DND-41 (cell line): ENCODE measurements at regions not wholly inside any gene's neighbourhood (a gene's known extent, or its start where the extent isn't known, plus 50 kb on each side); places are given as distances from the start of the nearest gene placed in this dataset.

ENCODE experiments used
- ATAC-seq: fragments of 200-7000 bp; cut with Tn5 transposase; 3 replicates; pipeline ENCODE4 v1.9.1; 2021; ENCODE audit warnings: low read depth; ENCODE audit not compliant: insufficient read depth
- DNase-seq: peaks from one replicate; pipeline ENCODE4 v3.0.0-alpha.2; 2020
- H2AFZ ChIP-seq: 2 replicates; pipeline ENCODE4 v1.6.0; 2012; ENCODE audit warnings: low read depth, low read length
- H3K27ac ChIP-seq: 2 replicates; pipeline ENCODE4 v1.5.1; 2012; ENCODE audit warnings: low read length, inconsistent platforms
- H3K27me3 ChIP-seq: fragments of 200-600 bp; sonication (generic); 2 replicates; pipeline ENCODE4 v1.6.0; 2012; ENCODE audit warnings: low read length, mild to moderate bottlenecking, inconsistent platforms; ENCODE audit not compliant: insufficient read depth, poor library complexity
- H3K36me3 ChIP-seq: 2 replicates; pipeline ENCODE4 v1.5.1; 2012; ENCODE audit warnings: low read length, inconsistent platforms; ENCODE audit not compliant: insufficient read depth
- H3K4me1 ChIP-seq: 2 replicates; pipeline ENCODE4 v1.5.1; 2012; ENCODE audit warnings: mild to moderate bottlenecking, low read length; ENCODE audit not compliant: insufficient read depth
- H3K4me2 ChIP-seq: 2 replicates; pipeline ENCODE4 v1.6.0; 2012; ENCODE audit warnings: mild to moderate bottlenecking, moderate library complexity, low read length, inconsistent platforms; ENCODE audit not compliant: insufficient read depth
- H3K4me3 ChIP-seq, 2 experiments: fragments of 200-600 bp in 1 of 2; shearing (Covaris generic) in 1 of 2; 2 replicates each; pipeline ENCODE4 v1.5.1; 2012 to 2016; ENCODE audit warnings: inconsistent platforms in 2 of 2, low read length in 2 of 2, mild to moderate bottlenecking in 2 of 2, low read depth in 1 of 2, moderate library complexity in 1 of 2
- H3K79me2 ChIP-seq: 2 replicates; pipeline ENCODE4 v1.6.0; 2012; ENCODE audit warnings: low read length, inconsistent platforms; ENCODE audit not compliant: insufficient read depth
- H3K9ac ChIP-seq: 2 replicates; pipeline ENCODE4 v1.6.0; 2012; ENCODE audit warnings: low read depth, mild to moderate bottlenecking, inconsistent platforms, low read length, moderate library complexity
- H3K9me3 ChIP-seq: 2 replicates; pipeline ENCODE4 v1.5.1; 2012; ENCODE audit warnings: low read length, moderate library complexity, mild to moderate bottlenecking, inconsistent platforms; ENCODE audit not compliant: insufficient read depth, severe bottlenecking
- H4K20me1 ChIP-seq: 2 replicates; pipeline ENCODE4 v1.6.0; 2012; ENCODE audit warnings: low read length; ENCODE audit not compliant: insufficient read depth
- EZH2 ChIP-seq: IDR thresholded peaks from 3 replicates; pipeline ENCODE4 v1.6.1; 2012; ENCODE audit warnings: borderline replicate concordance, low read depth, mild to moderate bottlenecking, moderate library complexity, low read length, inconsistent platforms; ENCODE audit not compliant: severe bottlenecking
- TF ChIP-seq, protein P1 (sequence below): IDR thresholded peaks from 2 replicates; pipeline ENCODE4 v1.5.1; 2012; ENCODE audit warnings: borderline replicate concordance, low read length, moderate library complexity, mild to moderate bottlenecking; ENCODE audit not compliant: poor library complexity, severe bottlenecking; ENCODE audit errors: extremely low read depth

- no peak overlapping the region for H2AFZ ChIP-seq
- H4K20me1 ChIP-seq, result no peaks in the 10 kb centered on the region
- ATAC-seq (no peak), DNase-seq (no peak)
- no peaks in the 10 kb centered on the region for H3K4me1 ChIP-seq
- H3K9me3 ChIP-seq, result no peaks in the 10 kb centered on the region
- no peaks in the 10 kb centered on the region for H3K79me2 ChIP-seq
- TF ChIP-seq EZH2, result no peak
- TF ChIP-seq, protein P1, sequence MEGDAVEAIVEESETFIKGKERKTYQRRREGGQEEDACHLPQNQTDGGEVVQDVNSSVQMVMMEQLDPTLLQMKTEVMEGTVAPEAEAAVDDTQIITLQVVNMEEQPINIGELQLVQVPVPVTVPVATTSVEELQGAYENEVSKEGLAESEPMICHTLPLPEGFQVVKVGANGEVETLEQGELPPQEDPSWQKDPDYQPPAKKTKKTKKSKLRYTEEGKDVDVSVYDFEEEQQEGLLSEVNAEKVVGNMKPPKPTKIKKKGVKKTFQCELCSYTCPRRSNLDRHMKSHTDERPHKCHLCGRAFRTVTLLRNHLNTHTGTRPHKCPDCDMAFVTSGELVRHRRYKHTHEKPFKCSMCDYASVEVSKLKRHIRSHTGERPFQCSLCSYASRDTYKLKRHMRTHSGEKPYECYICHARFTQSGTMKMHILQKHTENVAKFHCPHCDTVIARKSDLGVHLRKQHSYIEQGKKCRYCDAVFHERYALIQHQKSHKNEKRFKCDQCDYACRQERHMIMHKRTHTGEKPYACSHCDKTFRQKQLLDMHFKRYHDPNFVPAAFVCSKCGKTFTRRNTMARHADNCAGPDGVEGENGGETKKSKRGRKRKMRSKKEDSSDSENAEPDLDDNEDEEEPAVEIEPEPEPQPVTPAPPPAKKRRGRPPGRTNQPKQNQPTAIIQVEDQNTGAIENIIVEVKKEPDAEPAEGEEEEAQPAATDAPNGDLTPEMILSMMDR, result no peak
- no peak overlapping the region for H3K4me3 ChIP-seq
- no peak overlapping the region for H3K4me2 ChIP-seq
- no peaks in the 10 kb centered on the region for H3K36me3 ChIP-seq
- H3K9ac ChIP-seq, result no peak overlapping the region
- H3K27ac ChIP-seq, result no peak overlapping the region
- no peaks in the 10 kb centered on the region for H3K27me3 ChIP-seq
Measured at GRCh38 chr9:107982745-107983144, 493.2 kb upstream of the KLF4 start.

DNA sequence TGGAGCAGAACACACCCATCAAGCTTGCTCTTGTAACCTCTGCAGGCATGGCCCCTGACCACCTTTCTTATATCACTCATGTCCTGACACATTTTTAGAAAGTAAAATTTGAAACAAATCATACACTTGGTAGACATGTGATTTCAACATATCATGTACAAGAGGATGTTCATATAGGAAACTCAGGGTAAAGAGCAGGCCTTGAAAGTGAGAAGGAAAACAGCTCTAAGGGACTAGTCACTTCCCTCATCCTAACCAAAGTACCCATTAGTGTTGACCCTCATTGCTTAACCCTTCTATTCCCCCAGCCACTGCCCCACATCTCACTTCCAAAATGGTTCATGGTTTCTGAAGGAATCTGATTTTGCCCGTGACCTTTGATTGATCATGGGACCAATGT lies 492.4 kb upstream of the KLF4 start:
- Histone ChIP-seq H3K9ac (no peak overlapping the region), H3K4me2 (no peak overlapping the region), H3K27ac (no peak overlapping the region), H3K4me1 (no peaks in the 10 kb centered on the region), H3K79me2 (no peaks in the 10 kb centered on the region), H3K27me3 (no peaks in the 10 kb centered on the region), H2AFZ (no peak overlapping the region), H3K36me3 (no peaks in the 10 kb centered on the region), H4K20me1 (no peaks in the 10 kb centered on the region), H3K9me3 (no peaks in the 10 kb centered on the region), H3K4me3 (no peak overlapping the region)
- no peak for TF ChIP-seq EZH2
- TF ChIP-seq, protein P1, result no peak
- no peak for DNase-seq
- ATAC-seq, result no peak

DNA sequence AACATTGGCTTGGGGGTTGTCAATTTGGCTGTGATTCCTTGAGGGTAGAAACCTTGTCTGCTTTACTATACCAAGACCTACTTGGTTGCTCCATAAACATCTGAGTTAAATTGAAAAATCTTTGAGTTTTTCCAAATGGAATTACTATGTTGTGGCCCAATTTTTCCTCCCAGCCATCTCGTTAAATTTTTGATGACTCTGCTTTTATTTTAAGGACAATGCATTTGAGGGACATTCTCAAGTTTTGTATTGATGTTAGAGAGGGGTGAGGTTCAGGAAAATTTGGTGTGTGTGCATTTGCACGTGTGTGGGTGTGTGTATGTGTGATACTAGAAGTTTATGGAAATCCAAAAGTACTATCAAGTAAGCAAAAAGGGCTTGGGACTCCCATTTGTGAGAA lies 491.4 kb upstream of the KLF4 start:
- no peak overlapping the region for H3K9ac ChIP-seq
- H3K79me2 ChIP-seq, result no peaks in the 10 kb centered on the region
- no peak for TF ChIP-seq EZH2
- TF ChIP-seq, protein P1, result no peak
- no peaks in the 10 kb centered on the region for H3K9me3 ChIP-seq
- no peaks in the 10 kb centered on the region for H3K36me3 ChIP-seq
- DNase-seq (no peak), ATAC-seq (no peak)
- H3K27me3 ChIP-seq, result no peaks in the 10 kb centered on the region
- no peak overlapping the region for H3K27ac ChIP-seq
- H3K4me1 ChIP-seq, result no peaks in the 10 kb centered on the region
- H4K20me1 ChIP-seq, result no peaks in the 10 kb centered on the region
- H2AFZ ChIP-seq, result no peak overlapping the region
- H3K4me2 ChIP-seq, result no peak overlapping the region
- no peak overlapping the region for H3K4me3 ChIP-seq

DNA sequence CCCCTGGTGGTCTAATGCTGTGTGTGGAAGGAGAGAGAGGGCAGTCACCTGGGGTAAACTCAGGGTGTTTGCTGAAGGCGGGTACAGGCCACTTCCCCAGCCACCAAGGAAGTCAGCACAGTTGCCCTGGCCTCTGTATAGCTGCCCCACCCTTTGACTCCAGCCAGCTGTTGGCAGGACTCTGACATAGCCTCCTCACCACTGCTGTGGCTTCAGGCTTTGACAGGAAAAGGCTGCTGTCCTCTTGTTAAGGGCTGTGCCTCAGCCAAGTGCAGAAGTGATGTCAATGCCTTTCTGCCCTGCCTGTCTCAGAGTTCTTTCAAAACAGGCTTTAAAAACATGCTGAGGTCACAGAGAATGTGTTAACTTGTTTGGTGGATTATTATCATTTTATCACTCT lies 487.2 kb upstream of the KLF4 start:
- Histone ChIP-seq H3K4me3 (no peak overlapping the region), H3K27ac (no peak overlapping the region)

More for the DNA sequence above, 487.2 kb upstream of the KLF4 start:
- Histone ChIP-seq H4K20me1 (no peaks in the 10 kb centered on the region), H3K4me2 (no peak overlapping the region), H3K36me3 (no peaks in the 10 kb centered on the region), H3K9ac (no peak overlapping the region), H3K9me3 (no peaks in the 10 kb centered on the region), H3K79me2 (no peaks in the 10 kb centered on the region), H2AFZ (no peak overlapping the region), H3K27me3 (no peaks in the 10 kb centered on the region), H3K4me1 (no peaks in the 10 kb centered on the region)
- ATAC-seq, result no peak
- DNase-seq, result no peak
- TF ChIP-seq, protein P1, result no peak
